H9 (cell line): ENCODE measurements at regions not wholly inside any gene's neighbourhood (a gene's known extent, or its start where the extent isn't known, plus 50 kb on each side); places are given as distances from the start of the nearest gene placed in this dataset.

Source experiments
- DNase-seq: peaks from one replicate; pipeline ENCODE4 v3.0.0-alpha.2; 2017
- H2AFZ ChIP-seq: one replicate; pipeline ENCODE4 v1.6.1; 2013; ENCODE audit warnings: mild to moderate bottlenecking, low read length, control low read depth, moderate library complexity
- H2AK5ac ChIP-seq: 2 replicates; pipeline ENCODE4 v1.6.1; 2013; ENCODE audit warnings: low read length, control low read depth, mixed read lengths; ENCODE audit not compliant: insufficient read length
- H2BK120ac ChIP-seq: one replicate; pipeline ENCODE4 v1.6.1; 2013; ENCODE audit warnings: low read depth, mild to moderate bottlenecking, low read length, control low read depth, inconsistent platforms; ENCODE audit not compliant: poor library complexity, severe bottlenecking
- H2BK12ac ChIP-seq: 2 replicates; pipeline ENCODE4 v1.6.1; 2013; ENCODE audit warnings: low read length, control low read depth, mixed read lengths, low read depth; ENCODE audit not compliant: insufficient read length
- H2BK15ac ChIP-seq: 2 replicates; pipeline ENCODE4 v1.6.1; 2013; ENCODE audit warnings: low read depth, low read length, control low read depth
- H2BK20ac ChIP-seq: one replicate; pipeline ENCODE4 v1.6.1; 2013; ENCODE audit warnings: low read depth, mild to moderate bottlenecking, low read length, control low read depth, inconsistent platforms; ENCODE audit not compliant: poor library complexity, severe bottlenecking
- H2BK5ac ChIP-seq: 2 replicates; pipeline ENCODE4 v1.6.1; 2013; ENCODE audit warnings: low read length, control low read depth, mixed read lengths; ENCODE audit not compliant: insufficient read length
- H3K14ac ChIP-seq: 2 replicates; pipeline ENCODE4 v1.6.1; 2013; ENCODE audit warnings: low read length, control low read depth; ENCODE audit not compliant: insufficient read depth
- H3K18ac ChIP-seq: 2 replicates; pipeline ENCODE4 v1.6.1; 2013; ENCODE audit warnings: low read depth, mild to moderate bottlenecking, mixed read lengths, low read length, control low read depth; ENCODE audit not compliant: insufficient read length
- H3K23ac ChIP-seq: 2 replicates; pipeline ENCODE4 v1.6.1; 2013; ENCODE audit warnings: low read length, control low read depth, mixed read lengths, low read depth; ENCODE audit not compliant: insufficient read length
- H3K23me2 ChIP-seq: 2 replicates; pipeline ENCODE4 v1.6.1; 2013; ENCODE audit warnings: low read depth, mild to moderate bottlenecking, mixed read lengths, low read length, control low read depth; ENCODE audit not compliant: insufficient read length, poor library complexity, severe bottlenecking
- H3K27ac ChIP-seq: 2 replicates; pipeline ENCODE4 v1.5.1; 2013; ENCODE audit warnings: low read length, control low read depth, mixed read lengths, low read depth; ENCODE audit not compliant: insufficient read length
- H3K27me3 ChIP-seq: 2 replicates; pipeline ENCODE4 v1.6.1; 2013; ENCODE audit warnings: low read length, control low read depth, inconsistent platforms; ENCODE audit not compliant: insufficient read depth
- H3K4ac ChIP-seq: 2 replicates; pipeline ENCODE4 v1.6.1; 2013; ENCODE audit warnings: low read depth, mild to moderate bottlenecking, control low read depth, inconsistent platforms, low read length, moderate library complexity
- H3K4me1 ChIP-seq: 2 replicates; pipeline ENCODE4 v1.6.1; 2013; ENCODE audit warnings: low read length, control low read depth, inconsistent platforms; ENCODE audit not compliant: insufficient read depth
- H3K4me2 ChIP-seq: 2 replicates; pipeline ENCODE4 v1.6.1; 2013; ENCODE audit warnings: low read length, control low read depth, mixed read lengths; ENCODE audit not compliant: insufficient read length, insufficient read depth
- H3K56ac ChIP-seq: 2 replicates; pipeline ENCODE4 v1.6.1; 2013; ENCODE audit warnings: low read depth, mild to moderate bottlenecking, mixed read lengths, low read length, control low read depth; ENCODE audit not compliant: insufficient read length
- H3K79me1 ChIP-seq: 2 replicates; pipeline ENCODE4 v1.6.1; 2013; ENCODE audit warnings: low read depth, mild to moderate bottlenecking, moderate library complexity, low read length, control low read depth, inconsistent platforms; ENCODE audit not compliant: insufficient read depth, poor library complexity, severe bottlenecking
- H3K79me2 ChIP-seq: 2 replicates; pipeline ENCODE4 v1.6.1; 2013; ENCODE audit warnings: low read length, control low read depth, inconsistent platforms; ENCODE audit not compliant: insufficient read depth
- H3K9ac ChIP-seq: 2 replicates; pipeline ENCODE4 v1.6.1; 2013; ENCODE audit warnings: low read length, control low read depth, mixed read lengths; ENCODE audit not compliant: insufficient read length; ENCODE audit errors: extremely low read depth
- H3K9me3 ChIP-seq: one replicate; pipeline ENCODE4 v1.6.1; 2013; ENCODE audit warnings: low read depth, low read length, inconsistent platforms; ENCODE audit not compliant: control insufficient read depth
- H3T11ph ChIP-seq: one replicate; pipeline ENCODE4 v1.6.1; 2013; ENCODE audit warnings: mild to moderate bottlenecking, low read length, control low read depth, inconsistent platforms
- H4K20me1 ChIP-seq: one replicate; pipeline ENCODE4 v1.6.1; 2013; ENCODE audit not compliant: control insufficient read depth, insufficient read length, insufficient read depth
- H4K5ac ChIP-seq: 2 replicates; pipeline ENCODE4 v1.6.1; 2013; ENCODE audit warnings: low read depth, mild to moderate bottlenecking, mixed read lengths, low read length, control low read depth; ENCODE audit not compliant: insufficient read length
- H4K8ac ChIP-seq: replicated peaks from 2 replicates; pipeline ENCODE4 v1.6.1; 2013; ENCODE audit warnings: low read length, control low read depth, mixed read lengths, low read depth; ENCODE audit not compliant: insufficient read length
- H4K91ac ChIP-seq: 2 replicates; pipeline ENCODE4 v1.6.1; 2013; ENCODE audit warnings: low read depth, mild to moderate bottlenecking, moderate library complexity, mixed read lengths, low read length, control low read depth; ENCODE audit not compliant: insufficient read length
- H3K27ac Mint-ChIP-seq, 3 experiments: 2 replicates in 2 of 3; 3 replicates in 1 of 3; pipeline ENCODE4 v1.8.0; 2020 to 2021; ENCODE audit warnings: mixed read lengths in 3 of 3, mild to moderate bottlenecking in 1 of 3, moderate library complexity in 1 of 3
- H3K27me3 Mint-ChIP-seq: 2 replicates; pipeline ENCODE4 v1.8.0; 2021; ENCODE audit warnings: low read depth, mild to moderate bottlenecking, moderate library complexity, mixed read lengths
- H3K36me3 Mint-ChIP-seq, 3 experiments: 2 replicates in 2 of 3; 3 replicates in 1 of 3; pipeline ENCODE4 v1.8.0; 2020 to 2021; ENCODE audit warnings: low read depth in 3 of 3, mixed read lengths in 3 of 3; ENCODE audit not compliant: insufficient read depth in 1 of 3
- H3K4me1 Mint-ChIP-seq, 2 experiments: 2 replicates each; pipeline ENCODE4 v1.8.0; 2020; ENCODE audit warnings: mixed read lengths in 2 of 2
- H3K4me3 Mint-ChIP-seq, 2 experiments: 2 replicates in 1 of 2; 3 replicates in 1 of 2; pipeline ENCODE4 v1.8.0; 2020 to 2021; ENCODE audit warnings: mild to moderate bottlenecking in 2 of 2, mixed read lengths in 2 of 2, moderate library complexity in 1 of 2
- H3K9me3 Mint-ChIP-seq, 2 experiments: 2 replicates in 1 of 2; 3 replicates in 1 of 2; pipeline ENCODE4 v1.8.0; 2020; ENCODE audit warnings: mild to moderate bottlenecking in 2 of 2, mixed read lengths in 2 of 2, moderate library complexity in 1 of 2
- WGBS: extraction: QIAGEN DNeasy Blood & Tissue Kit; methylation state at CpG from one replicate; pipeline ENCODE4 v1.1.7; 2013; ENCODE audit warnings: missing lambda C conversion rate, low lambda C conversion rate, mixed read lengths; ENCODE audit not compliant: insufficient read length; ENCODE audit errors: extremely low coverage; 5-methylcytosine and 5-hydroxymethylcytosine counted together
- TF ChIP-seq, protein P1 (sequence below): fragments of 200-600 bp; sonication (generic); conservative IDR thresholded peaks from 3 replicates; pipeline ENCODE4 v1.8.0; 2021; ENCODE audit warnings: antibody characterized with exemption, mild to moderate bottlenecking

DNA sequence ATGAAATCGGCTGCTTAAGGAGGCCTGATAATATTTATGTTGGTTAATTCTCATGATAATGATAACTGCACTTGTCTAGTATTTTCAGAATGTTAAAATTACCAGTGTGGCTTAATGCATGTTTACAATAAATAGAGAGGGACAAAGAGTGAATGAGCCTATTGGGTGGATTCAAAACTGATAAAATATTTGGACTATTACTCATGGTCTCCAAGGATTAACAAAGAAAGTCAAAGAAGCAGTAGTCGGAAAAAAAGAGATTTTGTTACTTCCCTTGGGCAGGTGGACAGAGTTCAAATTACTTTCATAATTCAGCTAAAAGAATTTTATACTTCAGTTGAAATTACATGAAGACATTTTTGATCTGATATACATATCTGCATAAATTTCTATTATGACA lies 258.2 kb upstream of the PMFBP1 start:
- H2BK15ac ChIP-seq: no peak overlapping the region
- Mint-ChIP-seq H3K4me1 (no peaks in the 10 kb centered on the region), H3K9me3 (peaks cover 20 to 23% of the 10 kb centered on the region in 2 experiments), H3K36me3 (peaks cover 5 to 20% (median 14%) of the 10 kb centered on the region in 3 experiments), H3K27me3 (no peaks in the 10 kb centered on the region), H3K4me3 (no peak overlapping the region), H3K27ac (no peak overlapping the region)
- H3K27me3 ChIP-seq: no peaks in the 10 kb centered on the region
- H3K56ac ChIP-seq: no peak overlapping the region
- no peak overlapping the region for H4K8ac ChIP-seq
- H3K4me1 ChIP-seq: no peaks in the 10 kb centered on the region
- no peak overlapping the region for H3K4ac ChIP-seq
- no peak overlapping the region for H2AFZ ChIP-seq
- H2BK12ac ChIP-seq: no peak overlapping the region
- H4K20me1 ChIP-seq: no peaks in the 10 kb centered on the region
- no peaks in the 10 kb centered on the region for H3K9me3 ChIP-seq
- H3K27ac ChIP-seq: no peak overlapping the region
- no peak overlapping the region for H3K18ac ChIP-seq
- no peak overlapping the region for H3K14ac ChIP-seq
- no peaks in the 10 kb centered on the region for H3K23me2 ChIP-seq
- H3K23ac ChIP-seq: no peak overlapping the region
- H3K4me2 ChIP-seq: no peak overlapping the region
- H3K79me1 ChIP-seq: no peaks in the 10 kb centered on the region
- H3T11ph ChIP-seq: no peak overlapping the region
- H2BK120ac ChIP-seq: no peak overlapping the region
- no peak overlapping the region for H4K5ac ChIP-seq
- no peak overlapping the region for H2AK5ac ChIP-seq
- H3K9ac ChIP-seq: no peak overlapping the region
- H3K79me2 ChIP-seq: no peaks in the 10 kb centered on the region
- TF ChIP-seq, protein P1, sequence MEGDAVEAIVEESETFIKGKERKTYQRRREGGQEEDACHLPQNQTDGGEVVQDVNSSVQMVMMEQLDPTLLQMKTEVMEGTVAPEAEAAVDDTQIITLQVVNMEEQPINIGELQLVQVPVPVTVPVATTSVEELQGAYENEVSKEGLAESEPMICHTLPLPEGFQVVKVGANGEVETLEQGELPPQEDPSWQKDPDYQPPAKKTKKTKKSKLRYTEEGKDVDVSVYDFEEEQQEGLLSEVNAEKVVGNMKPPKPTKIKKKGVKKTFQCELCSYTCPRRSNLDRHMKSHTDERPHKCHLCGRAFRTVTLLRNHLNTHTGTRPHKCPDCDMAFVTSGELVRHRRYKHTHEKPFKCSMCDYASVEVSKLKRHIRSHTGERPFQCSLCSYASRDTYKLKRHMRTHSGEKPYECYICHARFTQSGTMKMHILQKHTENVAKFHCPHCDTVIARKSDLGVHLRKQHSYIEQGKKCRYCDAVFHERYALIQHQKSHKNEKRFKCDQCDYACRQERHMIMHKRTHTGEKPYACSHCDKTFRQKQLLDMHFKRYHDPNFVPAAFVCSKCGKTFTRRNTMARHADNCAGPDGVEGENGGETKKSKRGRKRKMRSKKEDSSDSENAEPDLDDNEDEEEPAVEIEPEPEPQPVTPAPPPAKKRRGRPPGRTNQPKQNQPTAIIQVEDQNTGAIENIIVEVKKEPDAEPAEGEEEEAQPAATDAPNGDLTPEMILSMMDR: no peak
- no peak overlapping the region for H4K91ac ChIP-seq
- DNase-seq: no peak
- no peak overlapping the region for H2BK5ac ChIP-seq
- H2BK20ac ChIP-seq: no peak overlapping the region
- WGBS: no CpG with 5 or more reads among the region's 2 CpGs
